Hippocampal formation (tissue), 2 donors: ENCODE measurements at regions not wholly inside any gene's neighbourhood (a gene's known extent, or its start where the extent isn't known, plus 50 kb on each side); places are given as distances from the start of the nearest gene placed in this dataset.

ENCODE experiments used
- DNase-seq, 2 donors: peaks; one replicate each; lab custom pipeline; 2025; lab: John Stamatoyannopoulos, UW

- DNase-seq: no peak
These were observed 147.1 kb downstream of the CHST1 start for GRCh38 chr11:45518141-45518832.

- no peak for DNase-seq
These were observed 148.2 kb downstream of the CHST1 start for GRCh38 chr11:45517171-45517770.

GRCh38 chr11:45513821-45514340 is 151.5 kb downstream of the CHST1 start:
- DNase-seq: no peak

- DNase-seq: no peak
These were observed 152.8 kb downstream of the CHST1 start for GRCh38 chr11:45512471-45513148.

GRCh38 chr11:45511566-45511965 is 153.9 kb downstream of the CHST1 start:
- DNase-seq: no peak

GRCh38 chr11:45507916-45508315 is 157.5 kb downstream of the CHST1 start:
- no peak for DNase-seq

- DNase-seq: no peak
These were observed 162.1 kb downstream of the CHST1 start for GRCh38 chr11:45503311-45503710.

GRCh38 chr11:45502226-45502545 is 163.2 kb downstream of the CHST1 start:
- no peak for DNase-seq

- no peak for DNase-seq
These were observed 163.8 kb downstream of the CHST1 start for GRCh38 chr11:45501392-45502225.

- no peak for DNase-seq
These were observed 165.0 kb downstream of the CHST1 start for GRCh38 chr11:45500451-45500850.

GRCh38 chr11:45494738-45495137 is 170.7 kb downstream of the CHST1 start:
- no peak for DNase-seq

- no peak for DNase-seq
These were observed 176.0 kb downstream of the CHST1 start for GRCh38 chr11:45489281-45489905.

- no peak for DNase-seq
These were observed 179.0 kb downstream of the CHST1 start for GRCh38 chr11:45486461-45486860.

- DNase-seq: no peak
These were observed 180.2 kb downstream of the CHST1 start for GRCh38 chr11:45485070-45485707.

- no peak for DNase-seq
These were observed 181.0 kb downstream of the CHST1 start for GRCh38 chr11:45484326-45484883.

GRCh38 chr11:45483416-45483815 is 182.0 kb downstream of the CHST1 start:
- no peak for DNase-seq

GRCh38 chr11:45482331-45482730 is 183.1 kb downstream of the CHST1 start:
- no peak for DNase-seq

- no peak for DNase-seq
These were observed 184.4 kb downstream of the CHST1 start for GRCh38 chr11:45481026-45481425.

- DNase-seq: no peak
These were observed 187.8 kb downstream of the CHST1 start for GRCh38 chr11:45477588-45477987.

- no peak for DNase-seq
These were observed 189.3 kb downstream of the CHST1 start for GRCh38 chr11:45476126-45476525.

- no peak for DNase-seq
These were observed 189.0 kb upstream of the SYT13 start for GRCh38 chr11:45475173-45475572.
